ENCODE measurements at regions not wholly inside any gene's neighbourhood (a gene's known extent, or its start where the extent isn't known, plus 50 kb on each side); places are given as distances from the start of the nearest gene placed in this dataset.

- ATAC-seq: no peak
- no peak for TF ChIP-seq CTCF (IDR thresholded peaks at IDR 0.05)
Observed at GRCh38 chr9:106207298-106207697, 513.0 kb downstream of the TMEM38B start.

GRCh38 chr9:106218427-106218826 is 524.1 kb downstream of the TMEM38B start:
- no peak for TF ChIP-seq CTCF (IDR thresholded peaks at IDR 0.05)
- 80 to 89% (median 86%) methylated on average over 3 of the region's 3 CpGs for WGBS, 3 donors
- H3K27ac ChIP-seq: no peak overlapping the region
- intact Hi-C loops (cut with DNase I): no loop called here
- H3K27me3 ChIP-seq (ENCODE audit: insufficient read depth in 3 of 3, low read length in 2 of 3): peaks cover 0 to 2% (median 0%) of the 10 kb centered on the region in 3 donors
- ATAC-seq: no peak
- DNase-seq: no peak
- no peaks in the 10 kb centered on the region for H3K36me3 ChIP-seq (ENCODE audit: insufficient read depth in 1 of 2, low read depth in 1 of 2)
- H3K9me3 ChIP-seq: no peaks in the 10 kb centered on the region
- H3K4me3 ChIP-seq: no peak overlapping the region
- no peaks in the 10 kb centered on the region for H3K4me1 ChIP-seq

More at GRCh38 chr9:106207298-106207697, 513.0 kb downstream of the TMEM38B start:
- Histone ChIP-seq H3K4me3 (no peak overlapping the region), H3K9me3 (peaks cover 8% of the 10 kb centered on the region), H3K27ac (no peak overlapping the region), H3K4me1 (no peaks in the 10 kb centered on the region), H3K27me3 (ENCODE audit: insufficient read depth in 3 of 3, low read length in 2 of 3) (peaks cover 0 to 2% (median 0%) of the 10 kb centered on the region in 3 donors), H3K36me3 (ENCODE audit: insufficient read depth in 1 of 2, low read depth in 1 of 2) (no peaks in the 10 kb centered on the region)
- 67 to 73% (median 69%) methylated on average over 1 of the region's 1 CpG for WGBS, 3 donors
- intact Hi-C loops (cut with DNase I): no loop called here
- no peak for DNase-seq

- Histone ChIP-seq H3K27ac (no peak overlapping the region), H3K4me1 (no peaks in the 10 kb centered on the region), H3K27me3 (ENCODE audit: insufficient read depth in 3 of 3, low read length in 2 of 3) (peaks cover 0 to 2% (median 0%) of the 10 kb centered on the region in 3 donors), H3K4me3 (no peak overlapping the region), H3K9me3 (no peaks in the 10 kb centered on the region), H3K36me3 (ENCODE audit: insufficient read depth in 1 of 2, low read depth in 1 of 2) (no peaks in the 10 kb centered on the region)
- TF ChIP-seq CTCF (IDR thresholded peaks at IDR 0.05): no peak
- DNase-seq (no peak), ATAC-seq (no peak)
- WGBS, 3 donors: 67 to 79% (median 69%) methylated on average over 3 of the region's 3 CpGs
- intact Hi-C loops (cut with DNase I): no loop called here
Observed at GRCh38 chr9:106218854-106219253, 524.5 kb downstream of the TMEM38B start.

- no peaks in the 10 kb centered on the region for H3K36me3 ChIP-seq (ENCODE audit: insufficient read depth in 1 of 2, low read depth in 1 of 2)
- ATAC-seq: no peak
- no peak for DNase-seq
- TF ChIP-seq CTCF (IDR thresholded peaks at IDR 0.05): no peak
- peaks cover 0 to 2% (median 0%) of the 10 kb centered on the region in 3 donors for H3K27me3 ChIP-seq (ENCODE audit: insufficient read depth in 3 of 3, low read length in 2 of 3)
- H3K4me1 ChIP-seq: no peaks in the 10 kb centered on the region
- no peaks in the 10 kb centered on the region for H3K9me3 ChIP-seq
- no peak overlapping the region for H3K4me3 ChIP-seq
- no peak overlapping the region for H3K27ac ChIP-seq
- 73 to 87% (median 77%) methylated on average over 5 of the region's 5 CpGs for WGBS, 3 donors
- intact Hi-C loops (cut with DNase I): no loop called here
Observed at GRCh38 chr9:106220415-106220814, 526.1 kb downstream of the TMEM38B start.

GRCh38 chr9:106228861-106229260 is 534.5 kb downstream of the TMEM38B start:
- no peaks in the 10 kb centered on the region for H3K27me3 ChIP-seq (ENCODE audit: insufficient read depth in 3 of 3, low read length in 2 of 3)

More at GRCh38 chr9:106228861-106229260, 534.5 kb downstream of the TMEM38B start:
- no peaks in the 10 kb centered on the region for H3K36me3 ChIP-seq (ENCODE audit: insufficient read depth in 1 of 2, low read depth in 1 of 2)
- H3K4me3 ChIP-seq: no peak overlapping the region
- H3K27ac ChIP-seq: no peak overlapping the region
- no peak for TF ChIP-seq CTCF (IDR thresholded peaks at IDR 0.05)
- WGBS, 3 donors: 5 to 11% (median 8%) methylated on average over 3 of the region's 3 CpGs
- peak in 1 of 2 donors; percentile 49 for DNase-seq
- intact Hi-C loops (cut with DNase I): no loop called here
- peaks cover 5% of the 10 kb centered on the region for H3K4me1 ChIP-seq
- no peaks in the 10 kb centered on the region for H3K9me3 ChIP-seq
- ATAC-seq: no peak

All from psoas muscle (tissue), 7 donors.